T-helper 2 cell (primary cell): ENCODE measurements at regions not wholly inside any gene's neighbourhood (a gene's known extent, or its start where the extent isn't known, plus 50 kb on each side); places are given as distances from the start of the nearest gene placed in this dataset.

Experiments used
- DNase-seq, 5 experiments: peaks; one replicate each; pipeline versions ENCODE4 v3.0.0 to v3.0.0-alpha.2; 2012 to 2022

GRCh38 chr2:136062066-136062837 lies 55.7 kb downstream of the CXCR4 start:
- DNase-seq: no peak

- DNase-seq: no peak
Measured at GRCh38 chr2:136060416-136060815, 57.5 kb downstream of the CXCR4 start.

GRCh38 chr2:136059036-136059472 lies 58.9 kb downstream of the CXCR4 start:
- DNase-seq: no peak

- peak in 1 of 5 experiments; percentile 51 for DNase-seq
Measured at GRCh38 chr2:136058262-136058661, 59.7 kb downstream of the CXCR4 start.

GRCh38 chr2:136057802-136058140 lies 60.2 kb downstream of the CXCR4 start:
- no peak for DNase-seq

- DNase-seq: peak in 2 of 5 experiments; percentile 17 to 75
Measured at GRCh38 chr2:136057023-136057801, 60.7 kb downstream of the CXCR4 start.

GRCh38 chr2:136055929-136056688 lies 61.8 kb downstream of the CXCR4 start:
- peak in 1 of 5 experiments; percentile 89 for DNase-seq

GRCh38 chr2:136054856-136055255 lies 63.1 kb downstream of the CXCR4 start:
- DNase-seq: peak in 1 of 5 experiments; percentile 70

GRCh38 chr2:136052369-136053362 lies 65.3 kb downstream of the CXCR4 start:
- DNase-seq: peak in 2 of 5 experiments; percentile 37 to 68

GRCh38 chr2:136051725-136052048 lies 66.3 kb upstream of the DARS1 start:
- DNase-seq: peak in 1 of 5 experiments; percentile 44

GRCh38 chr2:136051001-136051724 lies 65.7 kb upstream of the DARS1 start:
- DNase-seq: peak in 1 of 5 experiments; percentile 46

- DNase-seq: no peak
Measured at GRCh38 chr2:136049991-136050920, 64.8 kb upstream of the DARS1 start.

- peak in 1 of 5 experiments; percentile 31 for DNase-seq
Measured at GRCh38 chr2:136049011-136049742, 63.8 kb upstream of the DARS1 start.

- no peak for DNase-seq
Measured at GRCh38 chr2:136045835-136046570, 60.6 kb upstream of the DARS1 start.

GRCh38 chr2:136045344-136045743 lies 59.9 kb upstream of the DARS1 start:
- no peak for DNase-seq
